Suprapubic skin (tissue), 4 donors: ENCODE measurements at regions not wholly inside any gene's neighbourhood (a gene's known extent, or its start where the extent isn't known, plus 50 kb on each side); places are given as distances from the start of the nearest gene placed in this dataset.

Experiments used
- DNase-seq, 2 donors: peaks; one replicate each; pipeline ENCODE4 v3.0.0-alpha.2; 2019; ENCODE audit warnings: low spot score in 2 of 2
- H3K27ac ChIP-seq: fragments of 200-600 bp; sonication (generic); one replicate; pipeline ENCODE4 v1.5.1; 2019
- H3K27me3 ChIP-seq: fragments of 200-600 bp; sonication (generic); one replicate; pipeline ENCODE4 v1.5.1; 2019
- H3K36me3 ChIP-seq: fragments of 200-600 bp; sonication (generic); one replicate; pipeline ENCODE4 v1.5.1; 2019
- H3K4me1 ChIP-seq: fragments of 200-600 bp; sonication (generic); one replicate; pipeline ENCODE4 v1.5.1; 2019
- H3K4me3 ChIP-seq: fragments of 200-600 bp; sonication (generic); one replicate; pipeline ENCODE4 v1.5.1; 2019; ENCODE audit warnings: mild to moderate bottlenecking
- H3K9me3 ChIP-seq: fragments of 200-600 bp; sonication (generic); one replicate; pipeline ENCODE4 v1.5.1; 2019
- CTCF ChIP-seq, 2 donors: fragments of 200-600 bp in 1 of 2; fragments of 450-650 bp in 1 of 2; sonication (generic) in 1 of 2; IDR thresholded peaks; one replicate each; pipeline ENCODE4 v1.5.1; 2016 to 2019; ENCODE audit warnings: antibody characterized with exemption in 2 of 2, mild to moderate bottlenecking in 1 of 2, moderate library complexity in 1 of 2
- EP300 ChIP-seq: sonication (generic); formaldehyde crosslinking; IDR thresholded peaks from one replicate; pipeline ENCODE4 v1.6.1; 2017; ENCODE audit warnings: antibody characterized with exemption
- POLR2A ChIP-seq, 2 donors: fragments of 450-650 bp; IDR thresholded peaks; one replicate each; pipeline ENCODE4 v1.6.1; 2017; ENCODE audit warnings: antibody characterized with exemption in 2 of 2, mild to moderate bottlenecking in 2 of 2, moderate library complexity in 2 of 2
- POLR2AphosphoS5 ChIP-seq, 3 donors: sonication (generic); formaldehyde crosslinking; IDR thresholded peaks; one replicate each; pipeline ENCODE4 v1.6.1; 2017; ENCODE audit warnings: antibody characterized with exemption in 3 of 3
- WGBS: methylation state at CpG from one replicate; pipeline ENCODE4 v1.1.5; 2018; 5-methylcytosine and 5-hydroxymethylcytosine counted together

- H3K4me3 ChIP-seq = no peak overlapping the region
- TF ChIP-seq EP300 = no peak
- TF ChIP-seq POLR2A (IDR thresholded peaks at IDR 0.05) = no peak
- no peak for TF ChIP-seq CTCF (IDR thresholded peaks at IDR 0.05)
- DNase-seq = no peak
- no peaks in the 10 kb centered on the region for H3K9me3 ChIP-seq
- H3K27me3 ChIP-seq = no peaks in the 10 kb centered on the region
- H3K4me1 ChIP-seq = peaks cover 9% of the 10 kb centered on the region
- H3K27ac ChIP-seq = no peak overlapping the region
- 61% methylated on average over 5 of the region's 5 CpGs for WGBS
- H3K36me3 ChIP-seq = no peaks in the 10 kb centered on the region
Observed at GRCh38 chr20:53813636-53814035, 220.0 kb upstream of the ZNF217 start.

GRCh38 chr20:53811577-53811976, 217.9 kb upstream of the ZNF217 start:
- H3K27ac ChIP-seq = no peak overlapping the region
- H3K27me3 ChIP-seq = no peaks in the 10 kb centered on the region
- no peak for DNase-seq
- H3K9me3 ChIP-seq = no peaks in the 10 kb centered on the region
- peaks cover 9% of the 10 kb centered on the region for H3K4me1 ChIP-seq
- H3K36me3 ChIP-seq = no peaks in the 10 kb centered on the region
- TF ChIP-seq POLR2AphosphoS5 (IDR thresholded peaks at IDR 0.05) (no peak), CTCF (IDR thresholded peaks at IDR 0.05) (no peak), POLR2A (IDR thresholded peaks at IDR 0.05) (no peak), EP300 (no peak)
- H3K4me3 ChIP-seq = no peak overlapping the region

GRCh38 chr20:53810661-53811355, 217.2 kb upstream of the ZNF217 start:
- H3K4me3 ChIP-seq = no peak overlapping the region
- WGBS = 52% methylated on average over 6 of the region's 6 CpGs
- H3K36me3 ChIP-seq = no peaks in the 10 kb centered on the region
- no peak for DNase-seq
- peaks cover 9% of the 10 kb centered on the region for H3K4me1 ChIP-seq
- H3K9me3 ChIP-seq = no peaks in the 10 kb centered on the region
- H3K27ac ChIP-seq = no peak overlapping the region
- TF ChIP-seq EP300 (no peak), CTCF (IDR thresholded peaks at IDR 0.05) (no peak), POLR2AphosphoS5 (IDR thresholded peaks at IDR 0.05) (no peak), POLR2A (IDR thresholded peaks at IDR 0.05) (no peak)
- H3K27me3 ChIP-seq = no peaks in the 10 kb centered on the region

- no peak overlapping the region for H3K4me3 ChIP-seq
- H3K27me3 ChIP-seq = no peaks in the 10 kb centered on the region
- H3K9me3 ChIP-seq = no peaks in the 10 kb centered on the region
- 80% methylated on average over 2 of the region's 2 CpGs for WGBS
- DNase-seq = no peak
- peaks cover 9% of the 10 kb centered on the region for H3K4me1 ChIP-seq
- TF ChIP-seq EP300 = no peak
- no peak for TF ChIP-seq CTCF (IDR thresholded peaks at IDR 0.05)
- TF ChIP-seq POLR2A (IDR thresholded peaks at IDR 0.05) = no peak
- TF ChIP-seq POLR2AphosphoS5 (IDR thresholded peaks at IDR 0.05) = no peak
- no peak overlapping the region for H3K27ac ChIP-seq
- H3K36me3 ChIP-seq = no peaks in the 10 kb centered on the region
Observed at GRCh38 chr20:53809728-53810365, 216.2 kb upstream of the ZNF217 start.

GRCh38 chr20:53809217-53809616, 215.6 kb upstream of the ZNF217 start:
- Histone ChIP-seq H3K4me1 (peaks cover 7% of the 10 kb centered on the region), H3K36me3 (no peaks in the 10 kb centered on the region), H3K27me3 (no peaks in the 10 kb centered on the region), H3K4me3 (no peak overlapping the region), H3K27ac (no peak overlapping the region), H3K9me3 (no peaks in the 10 kb centered on the region)
- no peak for DNase-seq
- no peak for TF ChIP-seq CTCF (IDR thresholded peaks at IDR 0.05)
- WGBS = 41% methylated on average over 2 of the region's 2 CpGs
